Endodermal cell (in vitro differentiated cells): ENCODE measurements at regions not wholly inside any gene's neighbourhood (a gene's known extent, or its start where the extent isn't known, plus 50 kb on each side); places are given as distances from the start of the nearest gene placed in this dataset.

Experiments used
- DNase-seq: peaks from one replicate; pipeline ENCODE4 v3.0.0-alpha.2; 2017
- H3K27ac ChIP-seq: 2 replicates; pipeline ENCODE4 v1.5.1; 2013; ENCODE audit warnings: mild to moderate bottlenecking, low read depth, low read length, moderate library complexity
- H3K27me3 ChIP-seq: 2 replicates; pipeline ENCODE4 v1.6.1; 2013; ENCODE audit warnings: mild to moderate bottlenecking, low read length, moderate library complexity; ENCODE audit not compliant: insufficient read depth, control insufficient read depth, poor library complexity, severe bottlenecking
- H3K36me3 ChIP-seq: 2 replicates; pipeline ENCODE4 v1.7.0; 2013; ENCODE audit warnings: mild to moderate bottlenecking, low read length, moderate library complexity; ENCODE audit not compliant: control insufficient read depth, insufficient read depth
- H3K4me1 ChIP-seq: one replicate; pipeline ENCODE4 v1.7.0; 2013; ENCODE audit warnings: low read length; ENCODE audit not compliant: control insufficient read depth, insufficient read depth
- H3K4me3 ChIP-seq: 2 replicates; pipeline ENCODE4 v1.5.1; 2013; ENCODE audit warnings: mild to moderate bottlenecking, low read length, moderate library complexity
- H3K9ac ChIP-seq: 2 replicates; pipeline ENCODE4 v1.6.1; 2013; ENCODE audit warnings: mild to moderate bottlenecking, low read length, moderate library complexity; ENCODE audit not compliant: poor library complexity, severe bottlenecking; ENCODE audit errors: extremely low read depth
- H3K9me3 ChIP-seq: 2 replicates; pipeline ENCODE4 v1.6.1; 2013; ENCODE audit warnings: mild to moderate bottlenecking, low read length, moderate library complexity; ENCODE audit not compliant: control insufficient read depth
- H3K27ac Mint-ChIP-seq: 2 replicates; pipeline ENCODE4 v1.8.0; 2020; ENCODE audit warnings: mixed read lengths
- H3K27me3 Mint-ChIP-seq: 2 replicates; pipeline ENCODE4 v1.8.0; 2021; ENCODE audit warnings: mild to moderate bottlenecking, mixed read lengths; ENCODE audit not compliant: insufficient read depth
- H3K36me3 Mint-ChIP-seq: 2 replicates; pipeline ENCODE4 v1.8.0; 2020; ENCODE audit warnings: low read depth, mixed read lengths
- H3K4me1 Mint-ChIP-seq: 2 replicates; pipeline ENCODE4 v1.8.0; 2020; ENCODE audit warnings: mixed read lengths
- H3K4me3 Mint-ChIP-seq: 2 replicates; pipeline ENCODE4 v1.8.0; 2020; ENCODE audit warnings: mild to moderate bottlenecking, moderate library complexity, mixed read lengths
- H3K9me3 Mint-ChIP-seq: 2 replicates; pipeline ENCODE4 v1.8.0; 2020; ENCODE audit warnings: mild to moderate bottlenecking, mixed read lengths
- WGBS, 2 experiments: methylation state at CpG; one replicate each; pipeline versions ENCODE4 v1.1.5 to v1.1.7; 2013; ENCODE audit warnings: missing lambda C conversion rate in 2 of 2, mixed read lengths in 1 of 2; ENCODE audit not compliant: insufficient coverage in 1 of 2, insufficient read length in 1 of 2; 5-methylcytosine and 5-hydroxymethylcytosine counted together
- TF ChIP-seq, protein P1 (sequence below): fragments of 200-600 bp; sonication (generic); conservative IDR thresholded peaks from 2 replicates; pipeline ENCODE4 v1.5.0; 2021; ENCODE audit warnings: antibody characterized with exemption, mild to moderate bottlenecking

DNA sequence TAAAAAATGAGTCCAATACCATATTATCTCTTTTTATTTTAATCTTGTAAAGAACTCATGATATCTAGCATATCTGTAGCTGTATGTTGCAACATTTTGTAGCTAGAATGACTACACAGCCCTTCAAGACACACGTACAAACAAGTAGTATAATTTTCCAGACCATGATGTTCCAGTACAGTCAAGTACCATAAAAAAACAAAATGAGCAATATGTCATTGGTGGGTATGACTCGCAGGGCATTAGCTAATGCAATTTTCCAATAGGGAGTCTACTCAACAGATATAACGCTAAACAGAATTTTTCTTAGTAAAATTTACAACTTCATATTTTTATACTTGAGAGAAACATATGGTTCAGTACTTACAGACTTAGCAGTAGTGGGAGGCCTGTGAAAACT lies 53.6 kb upstream of the UGP2 start:
- 97 to 100% methylated on average over 1 to 3 of the region's 3 CpGs for WGBS, 2 experiments
- DNase-seq, result no peak
- TF ChIP-seq, protein P1, sequence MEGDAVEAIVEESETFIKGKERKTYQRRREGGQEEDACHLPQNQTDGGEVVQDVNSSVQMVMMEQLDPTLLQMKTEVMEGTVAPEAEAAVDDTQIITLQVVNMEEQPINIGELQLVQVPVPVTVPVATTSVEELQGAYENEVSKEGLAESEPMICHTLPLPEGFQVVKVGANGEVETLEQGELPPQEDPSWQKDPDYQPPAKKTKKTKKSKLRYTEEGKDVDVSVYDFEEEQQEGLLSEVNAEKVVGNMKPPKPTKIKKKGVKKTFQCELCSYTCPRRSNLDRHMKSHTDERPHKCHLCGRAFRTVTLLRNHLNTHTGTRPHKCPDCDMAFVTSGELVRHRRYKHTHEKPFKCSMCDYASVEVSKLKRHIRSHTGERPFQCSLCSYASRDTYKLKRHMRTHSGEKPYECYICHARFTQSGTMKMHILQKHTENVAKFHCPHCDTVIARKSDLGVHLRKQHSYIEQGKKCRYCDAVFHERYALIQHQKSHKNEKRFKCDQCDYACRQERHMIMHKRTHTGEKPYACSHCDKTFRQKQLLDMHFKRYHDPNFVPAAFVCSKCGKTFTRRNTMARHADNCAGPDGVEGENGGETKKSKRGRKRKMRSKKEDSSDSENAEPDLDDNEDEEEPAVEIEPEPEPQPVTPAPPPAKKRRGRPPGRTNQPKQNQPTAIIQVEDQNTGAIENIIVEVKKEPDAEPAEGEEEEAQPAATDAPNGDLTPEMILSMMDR, result no peak
- no peaks in the 10 kb centered on the region for H3K27me3 ChIP-seq
- H3K4me3 Mint-ChIP-seq, result no peak overlapping the region
- no peaks in the 10 kb centered on the region for H3K27me3 Mint-ChIP-seq
- no peak overlapping the region for H3K9ac ChIP-seq
- no peak overlapping the region for H3K4me3 ChIP-seq
- no peaks in the 10 kb centered on the region for H3K4me1 ChIP-seq
- H3K4me1 Mint-ChIP-seq, result peaks cover 3% of the 10 kb centered on the region
- H3K27ac ChIP-seq, result no peak overlapping the region
- no peaks in the 10 kb centered on the region for H3K36me3 Mint-ChIP-seq
- no peak overlapping the region for H3K27ac Mint-ChIP-seq
- no peaks in the 10 kb centered on the region for H3K36me3 ChIP-seq
- H3K9me3 ChIP-seq, result no peaks in the 10 kb centered on the region
- H3K9me3 Mint-ChIP-seq, result no peaks in the 10 kb centered on the region

DNA sequence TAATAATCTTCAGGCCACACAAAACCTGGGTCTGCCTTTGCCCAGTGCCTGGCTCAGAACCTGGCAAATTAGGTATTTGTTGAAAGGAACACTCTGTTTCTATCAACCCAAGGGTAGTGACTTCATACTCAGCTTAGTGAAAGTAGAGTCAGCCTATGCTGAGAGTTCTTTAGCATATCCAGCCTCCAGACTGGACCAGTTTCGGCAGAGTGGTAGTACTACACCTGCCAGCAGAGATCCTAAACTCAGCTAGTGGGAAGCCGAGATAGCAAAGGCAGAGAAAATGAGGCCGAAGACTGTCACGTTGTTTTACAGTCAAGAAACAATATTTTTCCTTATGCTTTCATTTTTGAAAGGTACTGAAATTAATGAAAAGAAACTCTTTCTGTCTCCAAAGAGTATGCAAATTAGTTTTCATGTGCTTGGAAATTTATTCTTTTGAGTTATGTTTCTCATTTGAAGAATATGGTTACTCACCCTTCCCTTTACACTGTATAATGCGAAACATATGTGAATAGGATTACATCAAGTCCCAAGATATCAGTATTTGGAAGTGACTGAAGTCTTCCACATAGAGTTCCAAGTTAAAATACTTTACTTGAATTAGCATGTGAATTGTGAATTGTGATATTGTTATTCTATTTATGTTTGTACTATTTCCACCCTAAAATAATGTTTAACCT lies 52.2 kb upstream of the UGP2 start:
- Histone ChIP-seq H3K9ac (no peak overlapping the region), H3K9me3 (no peaks in the 10 kb centered on the region), H3K27me3 (no peaks in the 10 kb centered on the region), H3K4me3 (no peak overlapping the region), H3K4me1 (no peaks in the 10 kb centered on the region), H3K27ac (no peak overlapping the region), H3K36me3 (no peaks in the 10 kb centered on the region)
- TF ChIP-seq, protein P1, result no peak
- no peaks in the 10 kb centered on the region for H3K9me3 Mint-ChIP-seq
- H3K27me3 Mint-ChIP-seq, result no peaks in the 10 kb centered on the region
- H3K36me3 Mint-ChIP-seq, result no peaks in the 10 kb centered on the region
- no peak overlapping the region for H3K4me3 Mint-ChIP-seq
- H3K4me1 Mint-ChIP-seq, result peaks cover 3% of the 10 kb centered on the region
- no peak for DNase-seq
- H3K27ac Mint-ChIP-seq, result no peak overlapping the region
- 90 to 97% methylated on average over 3 to 5 of the region's 5 CpGs for WGBS, 2 experiments

DNA sequence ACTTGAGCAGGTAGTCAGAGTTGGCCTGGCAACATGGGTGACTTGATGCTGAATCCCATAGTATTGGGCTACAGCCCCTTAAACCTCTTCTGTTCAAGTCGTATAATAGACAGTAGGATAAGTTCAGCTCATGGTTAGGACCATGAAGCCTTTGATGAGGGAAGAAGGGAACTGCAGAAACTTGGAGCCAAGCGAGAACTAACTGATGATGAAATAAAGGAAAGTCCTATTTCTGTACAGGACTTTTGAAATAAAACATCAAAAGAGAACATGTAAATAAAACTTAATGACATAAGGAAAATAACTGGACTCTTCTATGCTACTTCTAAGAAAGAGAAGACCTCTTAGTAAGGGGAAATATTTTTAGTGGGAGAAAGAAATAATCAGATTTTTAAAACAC lies 51.2 kb upstream of the UGP2 start:
- no peak overlapping the region for H3K27ac Mint-ChIP-seq
- H3K4me1 ChIP-seq, result no peaks in the 10 kb centered on the region
- no peaks in the 10 kb centered on the region for H3K27me3 Mint-ChIP-seq
- H3K4me1 Mint-ChIP-seq, result no peaks in the 10 kb centered on the region
- H3K36me3 Mint-ChIP-seq, result no peaks in the 10 kb centered on the region
- TF ChIP-seq, protein P1, result no peak
- no peak overlapping the region for H3K27ac ChIP-seq
- no peak overlapping the region for H3K4me3 Mint-ChIP-seq
- no peak for DNase-seq
- H3K9ac ChIP-seq, result no peak overlapping the region
- no peaks in the 10 kb centered on the region for H3K9me3 Mint-ChIP-seq
- H3K9me3 ChIP-seq, result no peaks in the 10 kb centered on the region
- no peaks in the 10 kb centered on the region for H3K36me3 ChIP-seq
- WGBS, 2 experiments, result 78 to 93% methylated on average over 1 to 2 of the region's 2 CpGs
- H3K27me3 ChIP-seq, result no peaks in the 10 kb centered on the region
- no peak overlapping the region for H3K4me3 ChIP-seq
